Endothelial cell of umbilical vein (primary cell): ENCODE measurements at regions not wholly inside any gene's neighbourhood (a gene's known extent, or its start where the extent isn't known, plus 50 kb on each side); places are given as distances from the start of the nearest gene placed in this dataset.

ENCODE experiments used
- BruUV-seq: library from RNA; stranded (reverse); fragments of 400-500 nt; replicated peaks from 2 replicates; lab custom pipeline; 2021; lab: Mats Ljungman, UMichigan
- CTCF ChIA-PET: fragments of 300-600, 350-600 bp; sonication (Branson Sonifier 250); formaldehyde crosslinking; loops from one replicate; lab custom pipeline; 2021; ENCODE audit warnings: antibody characterized with exemption, inconsistent platforms; lab: Charles Lee
- POLR2A ChIA-PET: fragments of 300-600, 350-600 bp; sonication (Branson Sonifier 250); formaldehyde crosslinking; loops from one replicate; lab custom pipeline; 2021; ENCODE audit warnings: antibody characterized with exemption, inconsistent platforms; lab: Charles Lee
- DNase-seq: peaks from one replicate; pipeline ENCODE4 v3.0.0-alpha.2; 2011; ENCODE audit warnings: low read depth, low spot score
- FAIRE-seq: peaks from 2 replicates; lab custom pipeline; 2011; peaks lifted over from hg19 to GRCh38; lab: Jason Lieb, UNC
- H2AFZ ChIP-seq: 2 replicates; pipeline ENCODE4 v1.6.0; 2012; ENCODE audit warnings: low read depth, low read length, control low read depth, inconsistent platforms
- H3K27ac ChIP-seq: 2 replicates; pipeline ENCODE4 v1.5.1; 2011; ENCODE audit warnings: low read depth, mild to moderate bottlenecking, control low read depth, low read length, moderate library complexity; ENCODE audit not compliant: insufficient read depth
- H3K27me3 ChIP-seq, 2 experiments: 2 replicates each; pipeline versions ENCODE4 v1.6.0 to v1.6.1; 2011; ENCODE audit warnings: low read length in 2 of 2, mixed read lengths in 1 of 2; ENCODE audit not compliant: control insufficient read depth in 2 of 2, insufficient read depth in 2 of 2
- H3K36me3 ChIP-seq, 2 experiments: 2 replicates in 1 of 2; 3 replicates in 1 of 2; pipeline ENCODE4 v1.5.1; 2011; ENCODE audit warnings: low read length in 2 of 2, mild to moderate bottlenecking in 1 of 2, moderate library complexity in 1 of 2; ENCODE audit not compliant: control insufficient read depth in 2 of 2, insufficient read depth in 2 of 2; ENCODE audit errors: extremely low read depth in 1 of 2
- H3K4me1 ChIP-seq: 3 replicates; pipeline ENCODE4 v1.5.1; 2011; ENCODE audit warnings: mild to moderate bottlenecking, low read length; ENCODE audit not compliant: control insufficient read depth, insufficient read depth; ENCODE audit errors: extremely low read depth
- H3K4me2 ChIP-seq: 2 replicates; pipeline ENCODE4 v1.6.1; 2011; ENCODE audit warnings: low read length, control low read depth, mixed read lengths; ENCODE audit not compliant: insufficient read depth
- H3K4me3 ChIP-seq, 3 experiments: fragments of 200-600 bp in 1 of 3; sonication (generic), shearing (Covaris generic) in 1 of 3; replicated peaks in 1 of 3; 2 replicates each; pipeline ENCODE4 v1.5.1; 2011 to 2016; ENCODE audit warnings: control low read depth in 3 of 3, low read length in 3 of 3, mild to moderate bottlenecking in 2 of 3, inconsistent platforms in 1 of 3, low read depth in 1 of 3, moderate library complexity in 1 of 3; ENCODE audit not compliant: insufficient read depth in 1 of 3
- H3K79me2 ChIP-seq: 2 replicates; pipeline ENCODE4 v1.6.0; 2012; ENCODE audit warnings: low read length, inconsistent platforms; ENCODE audit not compliant: control insufficient read depth, insufficient read depth
- H3K9ac ChIP-seq: replicated peaks from 2 replicates; pipeline ENCODE3; 2011; ENCODE audit warnings: low read length, control low read depth; ENCODE audit not compliant: insufficient read depth; ENCODE audit errors: extremely low read depth
- H3K9me1 ChIP-seq: replicated peaks from 3 replicates; pipeline ENCODE4 v1.6.0; 2011; ENCODE audit warnings: mild to moderate bottlenecking, low read length; ENCODE audit not compliant: control insufficient read depth, insufficient read depth; ENCODE audit errors: extremely low read depth
- H3K9me3 ChIP-seq: replicated peaks from 2 replicates; pipeline ENCODE4 v1.5.1; 2012; ENCODE audit warnings: low read length, inconsistent platforms; ENCODE audit not compliant: control insufficient read depth, insufficient read depth
- H4K20me1 ChIP-seq: replicated peaks from 2 replicates; pipeline ENCODE3; 2011; ENCODE audit warnings: mild to moderate bottlenecking, low read length; ENCODE audit not compliant: control insufficient read depth, insufficient read depth; ENCODE audit errors: extremely low read depth
- CTCF ChIP-seq, 2 donors: IDR thresholded peaks; 1 replicate in 1 of 2; 2 replicates in 1 of 2; pipeline ENCODE4 v1.5.1; 2011; ENCODE audit warnings: low read length in 2 of 2, mild to moderate bottlenecking in 2 of 2, moderate library complexity in 2 of 2, control low read depth in 1 of 2, inconsistent platforms in 1 of 2, low read depth in 1 of 2; ENCODE audit not compliant: insufficient read depth in 1 of 2; ENCODE audit errors: extremely low read depth in 1 of 2
- EZH2 ChIP-seq: IDR thresholded peaks from 2 replicates; pipeline ENCODE4 v1.6.1; 2012; ENCODE audit warnings: borderline replicate concordance, low read depth, mild to moderate bottlenecking, moderate library complexity, low read length, inconsistent platforms; ENCODE audit not compliant: severe bottlenecking
- FOS ChIP-seq: IDR thresholded peaks from 2 replicates; pipeline ENCODE4 v1.6.1; 2011; ENCODE audit warnings: mild to moderate bottlenecking, low read length, moderate library complexity, borderline replicate concordance; ENCODE audit not compliant: insufficient read depth
- GATA2 ChIP-seq: IDR thresholded peaks from 2 replicates; pipeline ENCODE4 v1.7.0; 2011; ENCODE audit warnings: low read depth, mild to moderate bottlenecking, moderate library complexity, mixed read lengths, low read length; ENCODE audit not compliant: insufficient read length, insufficient read depth
- JUN ChIP-seq: IDR thresholded peaks from 2 replicates; pipeline ENCODE4 v1.6.1; 2011; ENCODE audit warnings: borderline replicate concordance, low read depth; ENCODE audit not compliant: insufficient read length, insufficient read depth
- MYC ChIP-seq: IDR thresholded peaks from one replicate; pipeline ENCODE4 v1.6.1; 2011; ENCODE audit warnings: mild to moderate bottlenecking, low read depth, low read length
- POLR2A ChIP-seq: IDR thresholded peaks from 2 replicates; pipeline ENCODE4 v1.6.1; 2012; ENCODE audit warnings: low read depth, mild to moderate bottlenecking, control low read depth, low read length
- POLR2AphosphoS5 ChIP-seq: IDR thresholded peaks from 2 replicates; pipeline ENCODE4 v1.6.1; 2012; ENCODE audit warnings: low read depth, mild to moderate bottlenecking, control low read depth, low read length, moderate library complexity; ENCODE audit not compliant: insufficient read depth
- dilution Hi-C: fragments of 300-500 bp; cut with MboI; formaldehyde crosslinking; loops from one replicate; pipeline ENCODE4 v1.15.0; 2019; ENCODE audit warnings: low sequenced_read_pairs; ENCODE audit not compliant: extremely low pct_ligation_motif_present
- intact Hi-C: fragments of 100-400 bp; cut with micrococcal nuclease; formaldehyde crosslinking; loops from one replicate; pipeline ENCODE4 v1.10.0; 2022
- TF ChIP-seq, protein P1 (sequence below): IDR thresholded peaks from 2 replicates; pipeline ENCODE4 v1.6.1; 2011; ENCODE audit not compliant: insufficient read depth, insufficient read length

GRCh38 chr10:31659665-31660064 is 269.0 kb downstream of the ARHGAP12 start:
- no peak for FAIRE-seq
- no peaks in the 10 kb centered on the region for H3K9me3 ChIP-seq

More at GRCh38 chr10:31659665-31660064, 269.0 kb downstream of the ARHGAP12 start:
- BruUV-seq, result no TSS peak
- dilution Hi-C loops, result no loop called here
- Histone ChIP-seq H3K4me2 (no peak overlapping the region), H3K36me3 (no peaks in the 10 kb centered on the region), H2AFZ (no peak overlapping the region), H3K9ac (no peak overlapping the region), H3K27me3 (no peaks in the 10 kb centered on the region), H4K20me1 (no peaks in the 10 kb centered on the region), H3K79me2 (no peaks in the 10 kb centered on the region), H3K4me3 (no peak overlapping the region), H3K9me1 (no peaks in the 10 kb centered on the region), H3K4me1 (no peaks in the 10 kb centered on the region), H3K27ac (no peak overlapping the region)
- no peak for DNase-seq
- intact Hi-C loops, result no loop called here
- CTCF ChIA-PET, result no interaction called here
- POLR2A ChIA-PET, result no interaction called here
- no peak for TF ChIP-seq FOS
- no peak for TF ChIP-seq EZH2
- TF ChIP-seq POLR2A, result no peak
- TF ChIP-seq, protein P1, sequence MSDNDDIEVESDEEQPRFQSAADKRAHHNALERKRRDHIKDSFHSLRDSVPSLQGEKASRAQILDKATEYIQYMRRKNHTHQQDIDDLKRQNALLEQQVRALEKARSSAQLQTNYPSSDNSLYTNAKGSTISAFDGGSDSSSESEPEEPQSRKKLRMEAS, result no peak
- no peak for TF ChIP-seq GATA2
- no peak for TF ChIP-seq JUN
- no peak for TF ChIP-seq CTCF (IDR thresholded peaks at IDR 0.05; ENCODE audit: extremely low read depth in 1 of 2, insufficient read depth in 1 of 2, low read depth in 1 of 2, low read length in 2 of 2)
- TF ChIP-seq POLR2AphosphoS5, result no peak
- no peak for TF ChIP-seq MYC
